HK-2 (cell line): ENCODE measurements at regions not wholly inside any gene's neighbourhood (a gene's known extent, or its start where the extent isn't known, plus 50 kb on each side); places are given as distances from the start of the nearest gene placed in this dataset.
"Not testable (repeated sequence)": the region's sequence is repeated elsewhere in the genome, so short reads cannot be mapped to it uniquely, and the experiment has no call there.

Experiments
- DNase-seq: peaks from one replicate; pipeline ENCODE4 v3.0.0-alpha.2; 2018; ENCODE audit not compliant: unreplicated experiment

GRCh38 chr3:163474766-163475165, 1603.5 kb downstream of the SI start:
- DNase-seq, result no peak

- no peak for DNase-seq
These were observed 1609.6 kb downstream of the SI start for GRCh38 chr3:163468531-163469335.

- no peak for DNase-seq
These were observed 1615.8 kb downstream of the SI start for GRCh38 chr3:163462446-163462845.

- no peak for DNase-seq
These were observed 1627.6 kb downstream of the SI start for GRCh38 chr3:163450698-163451097.

- no peak for DNase-seq
These were observed 1639.5 kb downstream of the SI start for GRCh38 chr3:163438760-163439159.

GRCh38 chr3:163422671-163423070, 1655.6 kb downstream of the SI start:
- no peak for DNase-seq

GRCh38 chr3:163391407-163392181, 1686.7 kb downstream of the SI start:
- DNase-seq, result no peak

GRCh38 chr3:163384383-163384782, 1693.9 kb downstream of the SI start:
- DNase-seq, result no peak

- DNase-seq, result no peak
These were observed 1696.1 kb downstream of the SI start for GRCh38 chr3:163382183-163382582.

GRCh38 chr3:163368168-163368567, 1710.1 kb downstream of the SI start:
- no peak for DNase-seq

GRCh38 chr3:163364717-163365116, 1713.6 kb downstream of the SI start:
- DNase-seq, result no peak

- no peak for DNase-seq
These were observed 1716.1 kb downstream of the SI start for GRCh38 chr3:163362151-163362550.

GRCh38 chr3:163361357-163361878, 1716.9 kb downstream of the SI start:
- DNase-seq, result not testable (repeated sequence)

- DNase-seq, result no peak
These were observed 1730.4 kb downstream of the SI start for GRCh38 chr3:163347944-163348343.

GRCh38 chr3:163335429-163335828, 1742.9 kb downstream of the SI start:
- DNase-seq, result no peak

- DNase-seq, result no peak
These were observed 1749.6 kb downstream of the SI start for GRCh38 chr3:163328680-163329079.

- DNase-seq, result no peak
These were observed 1751.2 kb downstream of the SI start for GRCh38 chr3:163327086-163327485.

- DNase-seq, result no peak
These were observed 1762.5 kb downstream of the SI start for GRCh38 chr3:163315786-163316185.

GRCh38 chr3:163306405-163306804, 1771.9 kb downstream of the SI start:
- no peak for DNase-seq

GRCh38 chr3:163273694-163274093, 1777.1 kb downstream of the OTOL1 start:
- no peak for DNase-seq

GRCh38 chr3:163266731-163267130, 1770.1 kb downstream of the OTOL1 start:
- no peak for DNase-seq

- no peak for DNase-seq
These were observed 1765.0 kb downstream of the OTOL1 start for GRCh38 chr3:163261618-163262017.

GRCh38 chr3:163261056-163261455, 1764.4 kb downstream of the OTOL1 start:
- DNase-seq, result no peak
